ENCODE measurements at regions not wholly inside any gene's neighbourhood (a gene's known extent, or its start where the extent isn't known, plus 50 kb on each side); places are given as distances from the start of the nearest gene placed in this dataset.

DNA sequence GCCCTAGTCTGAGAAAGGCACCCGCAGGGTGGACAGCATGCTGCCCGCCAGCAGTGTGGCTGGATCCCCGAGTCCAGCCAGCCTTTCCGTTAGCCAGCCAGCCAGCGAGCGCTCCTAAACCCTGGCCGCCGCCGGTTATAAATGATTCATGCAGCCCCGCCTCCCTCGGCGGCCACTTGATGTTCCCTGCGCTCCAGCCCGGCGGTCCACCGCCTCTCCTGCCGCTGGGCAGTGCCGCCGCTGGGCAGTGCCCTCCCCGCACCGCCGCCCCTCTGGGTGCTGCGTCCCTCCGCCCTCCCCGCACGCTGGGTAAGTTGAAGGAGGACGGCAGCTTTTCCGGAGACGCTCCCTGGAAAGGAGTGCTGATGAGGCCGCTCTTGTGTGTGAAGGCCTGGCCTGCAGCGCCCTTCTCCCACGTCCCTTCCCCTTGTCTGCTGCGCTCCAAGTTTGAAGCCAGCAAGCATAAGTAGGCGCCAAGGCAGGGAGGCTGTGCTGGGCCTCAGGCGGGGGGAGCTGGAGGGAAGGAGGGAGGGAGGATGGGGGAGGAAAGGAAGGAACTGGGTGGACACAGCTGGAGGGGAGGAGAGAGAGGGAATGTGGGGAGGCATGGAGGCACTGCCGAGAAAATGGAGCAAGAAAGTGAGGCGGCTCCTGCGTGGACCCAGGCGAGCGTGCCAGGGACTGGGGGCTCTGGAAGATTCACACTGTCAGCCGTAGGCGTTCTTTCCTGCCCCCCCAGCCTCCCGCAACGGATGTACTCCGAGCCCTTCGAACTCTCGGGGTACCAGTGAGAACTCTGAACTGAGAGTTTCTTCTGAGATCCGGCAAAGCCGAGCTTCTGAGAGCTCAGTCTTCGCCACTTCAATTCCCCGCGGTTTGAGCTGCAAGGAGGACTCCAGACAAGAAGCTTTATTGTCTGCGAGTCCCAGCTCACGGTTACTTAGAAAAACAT lies 131.9 kb downstream of the GLI2 start:
- DNase-seq: peak; percentile 90

DNA sequence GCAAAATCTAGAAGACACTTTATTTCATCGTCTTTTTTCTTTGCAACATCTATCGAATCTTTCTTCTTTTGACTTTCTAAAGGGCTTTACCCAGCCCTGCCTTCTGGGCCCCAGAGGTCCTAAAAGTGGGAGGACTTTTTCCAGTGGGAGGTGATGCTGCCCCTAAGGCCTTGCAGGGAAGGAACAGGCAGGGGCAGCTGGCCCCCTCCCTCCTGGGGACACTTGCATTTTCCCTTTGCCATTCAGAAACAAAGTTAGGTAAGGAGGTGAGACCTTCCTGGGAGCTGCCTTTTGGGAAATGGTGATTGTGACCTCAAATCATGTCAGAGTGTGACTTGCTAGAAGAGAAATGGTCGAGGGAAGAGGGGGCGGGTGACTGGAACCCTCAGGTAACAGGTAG lies 132.7 kb downstream of the GLI2 start:
- no peak for DNase-seq

DNA sequence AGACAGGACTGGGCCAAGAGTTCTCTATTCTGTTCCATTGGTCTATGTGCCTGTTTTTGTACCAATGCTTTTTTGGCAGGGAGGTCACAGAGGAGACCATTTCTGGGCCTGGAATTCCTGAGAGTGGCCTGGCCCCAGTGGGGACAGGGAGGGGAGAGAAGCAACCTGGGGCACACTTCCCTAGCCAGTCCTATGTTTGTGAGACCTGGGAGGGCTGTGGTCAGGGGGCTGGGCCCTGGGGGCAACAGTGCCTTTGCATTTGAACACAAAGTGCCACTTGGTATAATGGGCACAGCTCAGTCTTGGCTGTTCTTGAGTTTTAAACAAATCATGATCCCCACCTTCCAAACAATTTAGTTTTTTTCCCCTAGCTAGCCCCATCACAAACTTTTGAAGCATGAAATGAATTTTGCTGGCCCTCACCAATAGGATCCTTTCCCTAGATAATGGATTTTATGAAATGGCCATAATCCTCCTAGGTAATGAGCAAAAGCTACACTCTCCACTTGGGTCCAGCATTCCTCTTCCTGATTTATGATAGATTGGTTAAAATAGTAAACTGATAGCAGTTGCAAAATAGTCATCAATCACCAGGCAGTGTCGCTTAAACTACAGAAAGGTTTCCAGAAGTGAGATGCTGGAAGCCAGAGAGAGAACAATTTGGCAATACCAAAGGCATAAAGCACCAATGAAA lies 133.5 kb downstream of the GLI2 start:
- DNase-seq: no peak

DNA sequence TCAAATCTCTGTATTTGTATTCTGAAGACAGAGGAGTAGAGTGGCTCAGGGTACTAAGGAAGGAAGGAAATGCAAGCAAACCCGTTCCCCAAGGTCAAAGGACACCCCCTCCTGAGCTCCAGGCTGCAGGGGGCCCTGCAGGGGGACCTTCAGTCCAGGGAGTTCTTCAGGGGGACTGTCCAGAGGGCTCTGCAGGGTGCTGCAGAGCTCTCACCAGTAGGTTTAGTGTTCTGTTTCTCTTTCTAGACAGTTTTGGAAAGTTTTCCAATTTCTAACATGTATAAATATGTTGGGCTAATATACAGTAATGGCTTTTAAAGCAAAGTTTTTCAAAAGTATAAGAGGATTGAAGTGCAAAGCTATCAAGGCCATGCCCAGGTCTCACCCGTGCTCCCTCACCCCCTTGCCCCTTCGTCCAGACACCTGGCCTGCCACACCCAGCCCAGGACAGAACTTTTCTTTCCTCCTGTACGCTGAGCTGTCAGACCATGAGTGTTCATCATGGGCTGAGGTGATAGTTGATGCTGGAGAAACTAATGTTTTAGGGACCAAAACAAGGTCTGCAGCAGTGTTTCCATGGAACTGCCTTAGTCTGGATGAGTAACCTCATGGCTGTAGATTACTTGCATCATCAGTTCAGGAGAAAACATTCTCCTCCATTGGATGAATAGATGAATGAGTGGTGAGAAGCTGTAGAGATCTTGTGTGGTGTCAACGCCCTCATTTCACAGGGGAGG lies 134.2 kb downstream of the GLI2 start:
- DNase-seq: no peak

DNA sequence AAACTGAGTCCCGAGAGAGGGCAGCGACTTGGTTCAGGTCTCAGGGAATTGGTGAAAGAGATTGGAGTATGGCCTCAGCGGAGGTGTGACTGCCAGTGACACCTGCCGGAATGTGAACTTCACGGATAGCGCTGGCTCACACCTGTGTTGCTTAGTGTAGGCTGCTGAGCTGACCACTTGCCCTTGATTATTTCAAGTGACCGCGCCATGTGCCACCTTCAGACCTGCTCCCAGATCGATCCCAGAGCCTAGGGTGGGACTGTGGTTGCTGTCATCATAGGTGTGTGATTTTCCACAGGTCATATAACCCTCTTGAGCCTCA lies 134.8 kb downstream of the GLI2 start:
- no peak for DNase-seq

DNA sequence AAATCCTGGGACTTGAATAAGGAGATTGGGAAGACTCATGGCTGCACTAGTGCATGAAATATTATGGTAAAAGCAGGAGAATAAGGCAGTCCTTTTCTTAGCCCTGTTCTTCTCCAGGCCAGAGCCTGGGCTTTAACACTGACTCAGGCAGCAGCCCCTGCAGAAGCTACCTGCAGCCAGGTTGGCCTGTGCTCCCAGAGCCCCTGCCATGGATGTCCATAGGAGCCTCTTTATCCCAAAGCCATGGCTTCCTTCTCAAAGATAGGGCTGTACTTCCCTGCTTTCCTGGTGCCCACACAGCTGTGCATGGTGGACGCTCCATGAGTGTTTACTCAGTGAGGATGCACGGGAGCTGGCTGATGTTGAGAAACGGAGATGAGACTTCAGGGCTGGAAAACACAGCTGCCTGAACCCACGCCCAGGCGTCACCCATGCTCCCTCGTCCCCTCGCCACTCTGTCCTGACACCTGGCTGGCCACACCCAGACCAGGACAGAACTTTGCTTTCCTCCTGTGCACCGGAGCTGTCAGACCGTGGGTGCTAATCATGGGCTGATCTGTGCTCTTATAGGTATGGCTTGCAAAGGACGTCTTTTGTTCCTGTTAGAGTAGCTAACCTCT lies 135.5 kb downstream of the GLI2 start:
- DNase-seq: no peak

DNA sequence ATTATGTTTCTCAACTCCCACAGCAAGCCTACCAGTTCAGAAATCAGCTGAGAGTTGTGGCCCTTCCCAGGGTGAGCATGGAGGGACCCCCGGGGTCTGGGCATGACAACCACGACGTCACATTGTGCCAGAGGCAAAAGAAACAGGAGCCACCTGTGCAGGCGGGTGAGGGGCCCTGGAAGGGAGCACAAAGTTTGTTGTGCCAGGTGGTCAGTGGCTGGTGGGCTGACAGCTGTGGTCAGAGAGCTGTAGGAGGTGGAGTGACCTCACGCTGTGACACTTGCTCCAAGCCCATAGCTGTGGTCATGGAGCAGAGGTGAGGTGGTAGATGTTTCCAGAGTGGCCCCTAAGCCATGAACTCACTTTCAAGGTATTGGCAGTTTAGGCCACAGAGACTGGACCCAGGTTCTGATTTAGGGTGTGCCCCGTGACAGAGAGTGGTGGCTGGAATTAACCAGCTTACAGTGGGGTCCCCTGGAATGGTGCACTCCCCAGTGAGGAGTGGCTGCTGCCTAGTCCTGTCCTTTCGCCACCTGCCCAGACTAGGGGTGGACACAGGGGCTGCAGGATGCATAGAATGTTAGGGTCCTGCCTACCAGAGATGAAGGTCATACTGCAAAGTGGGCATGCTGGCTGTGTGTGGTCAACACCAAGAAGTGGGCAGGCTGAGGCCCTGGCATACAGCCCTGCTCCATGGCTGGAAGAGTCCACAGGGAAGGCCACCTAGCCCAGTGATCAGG lies 136.4 kb downstream of the GLI2 start:
- no peak for DNase-seq

DNA sequence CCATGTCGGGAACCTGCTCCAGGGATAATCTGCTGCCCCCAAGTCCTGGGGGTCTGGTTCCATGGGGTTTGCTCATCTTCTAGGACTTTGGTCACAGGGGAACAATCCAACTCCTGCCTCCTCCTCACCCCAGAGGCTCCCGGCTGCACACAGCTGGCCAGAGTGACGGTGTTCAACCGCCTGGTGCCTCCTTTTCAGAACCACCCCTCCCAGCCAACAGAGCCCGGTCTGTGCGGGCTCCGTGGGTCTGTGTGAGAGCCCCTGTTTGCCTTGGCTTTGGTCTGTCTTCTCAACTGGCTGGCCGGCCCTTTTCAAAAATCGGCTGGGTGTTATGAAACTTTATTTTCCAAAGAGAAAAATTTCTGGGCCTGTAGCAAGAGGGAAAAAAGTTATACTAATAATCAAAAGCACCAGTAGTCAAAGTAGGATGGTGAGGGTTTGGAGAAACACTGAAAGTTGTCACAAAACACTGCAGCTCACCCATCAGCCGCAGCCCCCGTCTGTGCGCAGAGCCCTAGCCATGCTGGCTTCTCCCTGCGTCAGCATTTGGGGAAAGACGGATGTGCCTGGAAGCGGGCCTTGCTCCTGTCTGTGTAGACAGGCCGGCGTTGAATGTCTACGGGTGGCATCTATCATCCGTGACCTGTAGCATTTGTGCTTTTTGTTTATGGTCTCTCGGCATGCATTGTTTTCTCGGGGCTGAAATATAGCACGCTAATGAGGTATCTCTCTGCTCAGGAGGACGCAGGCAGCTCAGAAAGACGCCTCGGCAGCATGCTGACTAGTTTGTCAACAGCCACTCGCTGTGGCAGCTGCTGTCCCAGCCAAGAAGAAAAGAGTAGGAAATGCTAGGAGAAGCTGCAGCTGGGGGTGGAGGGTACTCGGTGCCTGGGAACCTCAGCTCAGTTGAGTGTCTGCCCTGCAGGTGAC lies 138.6 kb downstream of the GLI2 start:
- DNase-seq: no peak

DNA sequence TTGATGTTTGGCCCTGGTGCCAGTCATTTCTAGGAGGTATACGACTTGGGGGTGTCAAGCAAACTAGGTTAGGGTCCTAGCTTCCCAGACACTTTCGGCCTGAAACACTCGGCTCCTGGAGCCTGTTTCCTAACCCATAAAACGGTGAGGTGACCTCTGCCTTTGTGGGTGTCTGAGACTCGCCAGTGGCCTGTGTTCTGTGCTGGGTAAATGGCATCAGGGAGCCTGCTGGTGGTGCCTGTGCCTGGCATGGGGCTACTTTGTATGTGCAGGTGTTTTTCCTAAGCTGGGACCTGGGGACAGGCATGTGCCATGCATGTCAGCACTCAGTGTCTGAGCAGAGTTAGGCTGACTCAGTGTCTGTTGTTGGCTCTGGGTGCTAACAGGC lies 139.2 kb downstream of the GLI2 start:
- DNase-seq: no peak

DNA sequence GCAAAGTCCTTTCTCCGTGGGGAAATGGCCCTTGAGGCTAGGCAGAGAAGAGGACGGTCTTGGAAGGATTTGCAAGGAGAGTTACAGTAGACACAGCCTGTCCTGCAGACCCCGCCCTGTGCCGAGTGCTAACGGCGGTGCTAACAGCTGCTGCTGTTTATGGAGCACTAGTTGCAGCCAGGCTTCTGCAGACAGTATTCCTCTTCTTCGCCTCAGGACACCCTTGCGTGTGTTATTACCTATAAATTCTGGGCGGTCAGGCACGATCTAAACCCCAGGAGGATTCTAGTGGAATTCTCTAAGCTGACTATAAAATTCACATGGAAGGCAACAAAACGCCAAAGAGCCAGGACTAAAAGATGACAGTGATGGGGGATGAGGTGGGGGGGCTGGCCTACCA lies 139.8 kb downstream of the GLI2 start:
- DNase-seq: no peak

DNA sequence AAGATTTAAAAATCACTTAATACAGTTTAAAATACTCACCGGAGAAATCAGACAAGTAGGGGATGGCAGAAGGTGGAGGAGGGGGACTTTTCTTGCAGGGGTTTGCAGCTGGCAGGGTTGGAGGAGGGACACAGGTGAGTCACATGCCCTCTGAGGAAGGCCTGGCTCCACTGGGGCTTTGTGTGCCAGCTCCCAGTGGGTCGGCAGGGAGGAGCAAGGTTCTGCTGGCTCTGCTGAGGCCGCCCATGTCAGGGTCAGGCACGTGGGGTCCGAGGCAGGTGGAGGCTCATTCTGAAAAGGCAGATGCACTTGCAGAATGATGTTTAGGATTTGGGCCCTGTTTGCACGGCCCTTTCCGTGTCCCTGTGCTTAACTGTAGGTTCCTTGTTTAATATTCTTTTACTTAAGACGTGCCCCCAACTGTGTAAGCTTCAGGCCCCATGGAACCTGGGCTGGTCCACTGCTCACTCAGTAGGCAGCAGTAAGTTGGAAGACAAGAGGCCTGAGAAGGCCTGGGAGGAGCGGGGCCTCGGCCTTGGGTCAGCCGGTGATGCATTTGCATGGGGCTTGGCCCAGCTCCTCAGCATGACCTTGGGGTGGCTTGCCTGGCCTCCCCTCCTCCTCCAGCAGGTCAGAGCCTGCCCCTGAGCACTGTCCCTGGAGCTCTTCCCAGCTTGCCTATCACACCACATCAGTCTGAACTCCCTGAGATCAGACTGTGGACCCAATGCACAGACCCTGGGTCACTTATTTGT lies 141.0 kb downstream of the GLI2 start:
- no peak for DNase-seq

DNA sequence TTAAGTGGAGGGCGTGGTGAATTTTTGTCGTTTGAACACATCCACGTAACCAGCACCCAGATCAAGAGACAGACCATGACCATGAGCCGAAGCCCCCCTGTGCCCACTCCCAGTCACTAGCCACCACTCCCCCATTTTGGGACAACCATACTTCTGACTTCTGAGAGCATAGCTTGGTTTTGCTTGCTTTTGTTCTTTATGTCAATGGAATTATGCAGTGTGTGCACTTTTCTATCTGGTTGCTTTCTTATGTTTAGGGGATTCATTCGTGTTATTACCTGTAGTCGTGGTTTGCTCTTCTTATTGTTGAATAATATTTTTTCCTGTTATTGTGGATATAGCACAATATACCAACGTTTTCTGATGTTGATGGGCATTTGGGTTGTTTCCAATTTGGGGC lies 141.7 kb downstream of the GLI2 start:
- DNase-seq: no peak

DNA sequence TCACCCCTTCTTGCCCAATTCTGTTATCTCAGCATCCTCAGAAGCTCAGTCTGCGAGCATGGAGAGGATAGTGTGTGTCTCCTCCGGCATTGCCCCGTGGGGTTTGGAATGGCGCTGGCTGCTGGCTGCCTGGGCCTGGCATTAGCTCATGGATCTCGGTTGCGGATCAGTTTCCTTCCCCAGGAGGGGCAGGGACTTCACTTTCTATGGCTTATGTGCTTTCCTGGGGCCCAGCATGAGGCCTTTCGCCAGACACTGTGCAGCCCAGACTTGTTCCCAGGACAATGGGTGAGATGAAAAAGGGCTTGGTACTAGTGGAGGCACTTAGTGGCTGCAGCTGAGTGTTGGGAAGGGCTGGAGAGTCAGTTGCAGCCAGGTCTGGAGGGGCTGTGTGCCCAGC lies 143.3 kb downstream of the GLI2 start:
- DNase-seq: no peak

DNA sequence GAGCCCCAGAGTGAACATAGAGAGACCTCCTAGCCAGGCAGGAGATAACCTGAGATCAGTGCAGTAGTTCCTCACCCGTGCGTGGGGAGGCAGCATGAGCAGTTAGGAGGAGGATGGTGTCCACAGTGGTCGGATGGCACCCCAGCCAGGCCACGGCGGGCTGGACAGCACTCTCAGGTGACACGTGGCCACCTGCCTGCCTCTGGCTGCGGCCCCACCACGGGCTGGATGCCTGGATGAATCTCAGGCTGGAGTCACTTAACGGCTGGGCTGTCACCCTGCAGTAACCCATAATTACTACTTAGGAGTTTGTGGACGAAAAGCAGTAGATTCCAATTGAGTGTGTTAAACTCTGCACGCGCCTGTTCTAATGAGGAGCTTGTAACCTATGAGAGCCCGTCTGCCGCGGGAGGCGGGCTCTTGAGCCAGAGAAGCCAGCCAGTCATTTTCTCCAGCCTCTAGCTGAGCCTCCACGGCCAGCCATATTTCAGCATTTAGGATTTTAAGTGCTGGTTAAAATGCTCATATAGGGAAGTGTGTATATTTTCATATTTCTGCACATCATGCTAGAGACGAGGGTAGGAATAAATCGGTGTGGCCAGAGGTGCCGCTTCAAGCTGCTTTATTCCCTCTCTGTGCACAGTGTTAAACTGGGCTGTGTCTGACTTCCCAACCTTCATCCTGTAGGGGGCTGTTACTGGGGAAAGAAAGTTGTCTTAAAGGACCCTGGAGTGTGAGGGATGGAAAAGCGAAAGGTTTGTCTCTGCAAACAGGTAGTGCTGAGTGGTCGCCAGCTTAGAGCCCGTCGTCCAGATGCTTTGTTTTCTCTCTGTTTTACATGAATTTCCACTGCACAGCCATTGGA lies 144.0 kb downstream of the GLI2 start:
- DNase-seq: no peak

DNA sequence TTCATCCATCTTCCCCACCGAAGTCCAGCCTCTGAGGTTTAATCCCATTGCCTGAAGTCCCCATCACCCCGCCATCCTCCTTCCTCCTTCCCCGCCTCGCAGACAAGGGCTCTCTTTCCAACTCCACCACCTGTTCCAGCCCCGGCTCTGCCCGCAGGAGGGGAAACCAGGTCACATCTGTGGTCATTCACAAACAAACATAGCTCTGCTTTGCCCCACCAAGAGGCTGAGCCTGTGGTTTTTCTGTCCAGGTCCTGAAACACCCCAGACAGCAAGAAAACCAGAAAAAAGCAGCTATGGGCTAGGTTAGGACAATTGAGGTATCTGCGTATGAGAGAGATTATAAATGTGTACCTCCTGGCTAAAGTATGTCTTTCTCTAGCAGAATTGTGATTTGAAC lies 144.7 kb downstream of the GLI2 start:
- no peak for DNase-seq

DNA sequence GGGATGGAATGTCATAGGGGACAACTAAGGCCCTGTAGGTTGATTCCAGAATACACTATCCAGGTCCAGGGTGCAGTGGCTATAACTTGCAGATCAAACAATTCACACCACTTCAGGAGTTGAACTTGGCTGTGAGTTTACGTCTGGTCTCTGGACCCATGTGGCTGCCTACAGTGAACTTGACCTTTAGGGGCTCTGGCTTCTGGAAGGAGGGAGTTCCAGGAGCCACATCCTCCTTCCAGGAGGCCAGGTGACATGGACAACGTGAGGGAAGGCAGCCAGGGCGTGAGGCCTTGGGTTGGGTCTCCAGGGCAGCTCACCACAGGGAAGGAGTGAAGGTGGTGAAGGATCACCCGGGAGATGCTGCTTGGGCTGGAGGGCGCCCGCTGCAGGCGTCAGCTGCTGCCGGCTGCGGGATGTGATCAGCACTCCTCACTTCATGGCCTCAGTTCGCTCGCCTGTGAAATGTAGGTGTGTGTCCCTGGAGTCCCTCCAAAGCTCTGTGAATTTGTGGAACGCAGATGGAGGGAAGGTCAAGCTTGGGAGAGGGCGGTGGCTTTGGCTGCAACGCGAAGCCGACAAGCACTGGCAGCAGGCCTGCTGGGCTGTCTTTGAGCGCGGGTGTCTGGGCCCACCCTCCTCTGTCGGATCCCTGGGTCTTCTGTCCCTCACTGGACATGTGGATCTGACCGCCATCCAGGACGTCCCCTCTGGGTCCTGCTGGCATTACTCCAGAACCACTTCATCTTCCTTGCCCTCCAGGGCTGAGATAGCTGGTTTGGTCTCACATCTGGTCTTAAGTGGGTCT lies 146.5 kb downstream of the GLI2 start:
- no peak for DNase-seq

DNA sequence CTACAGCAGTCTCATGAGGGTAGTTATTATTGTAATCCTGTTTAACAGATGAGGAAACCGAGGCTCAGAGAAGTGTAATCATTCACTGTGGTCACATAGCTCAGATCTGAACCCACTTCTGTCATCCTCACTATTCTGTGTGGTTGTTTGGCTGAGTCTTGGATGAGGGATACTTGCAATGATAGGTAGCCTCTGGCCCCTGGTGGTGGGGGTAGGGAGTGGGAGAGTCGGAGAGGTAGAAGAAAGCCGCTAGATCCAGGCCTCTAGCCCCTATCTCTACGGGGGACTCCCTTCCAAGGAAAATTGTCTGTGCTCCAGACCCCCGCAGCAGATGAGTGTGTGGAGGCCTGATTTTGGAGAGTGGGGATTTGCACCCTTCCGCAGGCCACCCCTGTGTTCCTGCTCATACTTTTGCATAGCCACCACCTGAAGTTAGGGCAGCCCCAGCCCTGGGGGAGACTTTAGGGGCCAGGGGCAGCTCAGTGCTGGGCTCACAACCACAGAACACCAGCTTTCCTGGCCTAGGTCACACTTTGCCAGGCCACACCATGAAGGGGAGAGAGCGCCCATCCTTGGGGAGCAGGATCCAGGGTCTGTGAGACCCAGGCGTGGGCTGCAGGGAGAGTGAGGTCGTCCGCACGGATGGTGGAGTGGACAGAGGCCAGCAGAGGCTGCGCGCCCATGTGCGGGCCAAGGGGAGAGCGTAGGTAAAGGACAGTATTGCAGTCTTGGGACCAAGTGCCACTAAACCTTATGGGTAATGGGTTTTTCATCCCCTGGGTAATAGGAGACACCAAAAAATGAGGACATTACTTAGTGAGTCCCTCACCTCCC lies 148.2 kb downstream of the GLI2 start:
- DNase-seq: no peak
